Activated naive CD8-positive, alpha-beta T cell treated with anti-CD3 and anti-CD28 coated beads, Interleukin-2, amount 50 U/mL, for 16 hours (primary cell): ENCODE measurements at regions not wholly inside any gene's neighbourhood (a gene's known extent, or its start where the extent isn't known, plus 50 kb on each side); places are given as distances from the start of the nearest gene placed in this dataset.
"Not testable (repeated sequence)": the region's sequence is repeated elsewhere in the genome, so short reads cannot be mapped to it uniquely, and the experiment has no call there.

Source experiments
- DNase-seq: peaks from one replicate; pipeline ENCODE4 v3.0.0-alpha.2; 2020; ENCODE audit warnings: low read depth, low spot score

DNA sequence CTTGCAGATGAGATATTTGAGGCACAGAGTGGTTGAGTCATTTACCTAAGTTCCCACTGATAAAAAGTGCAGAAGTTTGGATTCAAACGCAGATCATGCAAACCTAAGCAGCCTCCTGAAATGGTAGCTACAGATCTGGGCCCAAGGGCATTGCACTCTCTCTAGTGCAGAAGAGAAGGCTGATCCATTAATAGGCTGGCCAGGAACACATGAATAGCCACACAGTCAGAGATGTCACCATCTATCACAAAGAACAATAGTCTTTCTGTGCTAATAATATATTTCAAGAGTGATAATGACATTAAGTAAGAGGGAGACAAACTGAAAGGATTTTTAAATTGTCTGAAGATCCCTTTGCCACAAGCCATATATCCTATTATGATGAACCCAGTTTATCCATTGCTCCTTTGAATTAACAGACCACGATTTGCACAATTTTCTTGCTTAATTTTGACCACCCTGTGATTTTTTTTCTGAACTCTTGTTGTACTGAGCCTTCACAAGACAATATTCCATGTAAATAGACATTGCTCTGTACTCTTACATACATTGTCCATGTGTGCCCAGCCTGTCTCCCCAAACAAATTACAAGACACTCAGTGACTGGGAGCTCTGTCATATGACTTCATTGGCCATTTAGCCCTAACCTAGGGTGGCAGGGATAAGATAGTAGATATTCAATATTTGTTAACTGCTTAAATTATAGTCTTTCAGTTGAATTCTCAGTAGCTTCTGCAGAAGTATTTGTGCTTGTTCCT, 112.4 kb upstream of the RBPJ start:
- no peak for DNase-seq

DNA sequence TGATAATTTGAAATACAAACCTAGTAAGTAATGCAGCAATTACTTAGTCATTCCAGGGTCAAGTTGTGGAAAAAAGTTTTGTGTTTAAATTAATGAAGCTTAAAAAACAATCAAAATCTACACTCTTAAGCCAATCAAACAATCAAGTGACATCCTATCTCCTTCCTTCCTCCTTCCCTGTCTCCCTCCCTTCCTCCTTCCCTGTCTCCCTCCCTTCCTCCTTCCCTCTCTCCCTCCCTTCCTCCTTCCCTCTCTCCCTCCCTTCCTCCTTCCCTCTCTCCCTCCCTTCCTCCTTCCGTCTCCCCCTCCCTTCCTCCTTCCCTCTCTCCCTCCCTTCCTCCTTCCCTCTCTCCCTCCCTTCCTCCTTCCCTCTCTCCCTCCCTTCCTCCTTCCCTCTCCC, 111.4 kb upstream of the RBPJ start:
- DNase-seq, result not testable (repeated sequence)

GRCh38 chr4:26212528-26212927, 108.3 kb upstream of the RBPJ start:
- no peak for DNase-seq

DNA sequence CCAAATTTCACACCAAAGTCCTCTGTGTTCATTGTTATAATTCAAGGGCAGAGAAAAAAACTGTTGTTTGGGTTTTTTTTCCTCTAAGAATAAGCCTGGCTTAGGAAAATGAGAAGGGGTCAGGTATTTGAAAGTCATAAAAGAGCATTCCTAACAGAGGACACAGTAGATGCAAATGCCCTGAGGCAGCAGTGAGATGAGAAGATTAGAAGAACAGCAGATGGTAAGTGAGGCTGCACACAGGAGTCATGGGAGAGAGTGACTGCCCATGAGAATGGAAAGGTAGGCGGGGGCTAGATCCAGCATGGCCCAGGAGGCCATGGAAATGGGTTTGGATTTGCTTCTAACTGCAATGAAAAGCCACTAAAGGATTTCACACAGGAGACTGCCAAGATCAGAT, 107.5 kb upstream of the RBPJ start:
- DNase-seq, result no peak

DNA sequence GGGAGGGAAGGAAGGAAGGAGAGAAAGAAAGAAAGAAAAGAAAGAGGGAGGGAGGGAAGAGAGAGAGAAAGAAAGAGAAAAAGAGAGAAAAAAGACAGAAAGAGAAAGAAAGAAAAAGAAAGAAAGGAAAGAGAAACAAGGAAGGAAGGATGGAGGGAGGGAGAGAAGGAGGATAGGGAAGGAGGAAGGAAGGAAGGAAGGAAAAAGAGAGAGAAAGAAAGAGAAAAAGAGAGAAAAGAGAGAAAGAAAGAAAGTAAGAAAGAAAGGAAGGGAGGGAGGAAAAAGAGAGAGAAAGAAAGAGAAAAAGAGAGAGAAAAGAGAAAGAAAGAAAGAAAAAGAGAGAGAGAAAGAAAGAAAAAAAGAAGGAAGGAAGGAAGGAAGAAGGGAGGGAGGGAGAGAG, 105.8 kb upstream of the RBPJ start:
- no peak for DNase-seq

- DNase-seq, result no peak
These were observed 105.1 kb upstream of the RBPJ start for GRCh38 chr4:26215725-26216124.

- DNase-seq, result no peak
These were observed 103.3 kb upstream of the RBPJ start for GRCh38 chr4:26217481-26217880.

- no peak for DNase-seq
These were observed 102.7 kb upstream of the RBPJ start for GRCh38 chr4:26217961-26218676.

DNA sequence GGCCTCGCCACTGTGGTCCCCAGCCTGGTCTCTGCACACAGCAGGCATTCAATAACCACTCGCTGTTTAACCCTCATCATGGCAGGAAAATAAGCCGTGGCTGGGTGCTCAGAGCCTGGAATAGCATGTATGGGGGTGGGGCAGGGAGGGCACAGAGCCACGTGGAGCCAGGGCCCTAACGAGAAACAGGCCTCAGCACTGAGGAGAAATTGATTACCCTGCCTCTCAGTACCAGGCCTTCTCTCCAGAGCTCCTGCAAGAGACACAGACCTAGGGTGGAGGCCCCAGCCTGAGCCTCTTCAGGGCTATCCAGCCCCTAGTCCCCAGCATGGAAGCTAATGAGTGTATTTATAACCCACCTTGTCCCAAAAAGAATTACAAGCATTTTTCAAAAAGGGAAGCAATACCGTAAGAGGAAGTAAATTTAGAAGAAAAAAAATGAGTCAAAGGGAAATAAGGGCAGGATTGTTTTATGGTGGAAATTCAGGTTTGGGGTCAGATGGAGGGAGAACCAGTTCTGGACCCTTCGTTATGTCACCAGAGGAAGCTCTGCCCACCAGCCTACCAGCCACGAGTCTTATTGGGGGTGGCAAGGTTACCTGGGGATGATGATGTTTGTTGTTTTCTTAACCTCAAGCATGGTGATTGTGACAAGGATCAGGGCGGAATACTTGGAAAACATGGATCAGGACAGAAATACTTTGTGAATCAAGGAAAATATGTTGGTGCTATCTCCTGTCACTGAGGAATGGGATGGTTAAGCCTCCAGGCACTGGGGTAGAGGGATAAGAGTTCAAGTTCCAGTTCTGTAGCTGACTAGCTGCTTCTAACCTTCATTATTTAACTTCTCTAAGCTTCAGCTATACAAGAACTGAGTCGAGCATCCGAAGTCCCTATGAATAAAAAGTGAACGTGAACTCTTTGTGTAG, 101.9 kb upstream of the RBPJ start:
- no peak for DNase-seq

DNA sequence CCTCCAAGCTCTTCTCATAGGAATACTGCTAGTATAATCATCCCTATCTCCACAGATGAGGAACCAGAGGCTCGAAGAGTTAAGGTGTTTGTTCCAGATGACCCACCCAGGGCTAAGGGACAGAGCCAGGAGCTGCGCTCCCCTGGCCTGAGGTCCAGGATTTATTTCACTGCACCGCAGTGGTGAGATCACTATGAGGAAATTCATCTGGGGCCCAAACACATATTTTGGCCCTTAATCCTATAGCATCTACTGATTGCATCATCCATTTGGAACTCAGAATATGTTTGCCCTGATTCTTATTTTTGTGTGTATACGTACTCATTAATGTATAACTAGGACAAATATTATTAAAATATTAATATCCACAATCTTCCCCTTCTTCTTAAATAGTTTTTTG, 100.1 kb upstream of the RBPJ start:
- DNase-seq, result no peak

- no peak for DNase-seq
These were observed 97.7 kb upstream of the RBPJ start for GRCh38 chr4:26223155-26223554.

- no peak for DNase-seq
These were observed 94.0 kb upstream of the RBPJ start for GRCh38 chr4:26226629-26227376.

- DNase-seq, result no peak
These were observed 93.1 kb upstream of the RBPJ start for GRCh38 chr4:26227601-26228229.

GRCh38 chr4:26228883-26229282, 91.9 kb upstream of the RBPJ start:
- DNase-seq, result no peak

DNA sequence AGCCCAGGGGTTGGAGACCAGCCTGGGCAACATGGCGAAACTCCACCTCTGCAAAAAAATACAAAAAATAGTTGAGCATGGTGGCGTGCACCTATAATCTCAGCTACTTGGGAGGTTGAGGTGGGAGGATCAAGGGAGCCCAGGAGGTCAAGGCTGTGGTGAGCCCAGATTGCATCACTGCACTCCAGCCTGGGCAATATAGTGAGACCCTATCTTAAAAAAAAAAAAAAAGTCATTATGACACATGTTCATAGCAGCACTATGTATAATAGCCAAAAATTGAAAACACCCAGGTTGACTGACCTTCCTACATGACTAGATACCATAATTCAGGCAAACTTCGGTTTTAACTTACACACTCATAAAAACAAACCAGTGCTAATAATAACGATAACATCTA, 90.8 kb upstream of the RBPJ start:
- DNase-seq, result no peak

- no peak for DNase-seq
These were observed 87.5 kb upstream of the RBPJ start for GRCh38 chr4:26233350-26233749.

- DNase-seq, result no peak
These were observed 85.3 kb upstream of the RBPJ start for GRCh38 chr4:26235500-26235899.

DNA sequence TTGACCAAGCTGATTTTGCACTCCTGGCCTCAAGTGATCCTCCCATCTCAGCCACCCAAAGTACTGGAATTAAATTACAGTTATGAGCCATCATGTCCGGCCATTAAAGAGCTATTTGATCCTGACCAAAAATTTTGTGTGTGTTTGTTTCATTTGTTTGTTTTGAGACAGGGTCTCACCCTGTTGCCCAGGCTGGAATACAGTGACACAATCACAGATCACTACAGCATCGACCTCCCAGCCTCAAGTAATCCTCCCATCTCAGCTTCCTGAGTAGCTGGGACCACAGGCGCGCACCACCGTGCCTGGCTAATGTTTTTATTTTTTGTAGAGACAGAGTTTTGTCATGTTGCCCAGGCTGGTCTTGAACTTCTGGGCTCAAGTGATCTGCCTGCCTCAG, 82.9 kb upstream of the RBPJ start:
- no peak for DNase-seq

DNA sequence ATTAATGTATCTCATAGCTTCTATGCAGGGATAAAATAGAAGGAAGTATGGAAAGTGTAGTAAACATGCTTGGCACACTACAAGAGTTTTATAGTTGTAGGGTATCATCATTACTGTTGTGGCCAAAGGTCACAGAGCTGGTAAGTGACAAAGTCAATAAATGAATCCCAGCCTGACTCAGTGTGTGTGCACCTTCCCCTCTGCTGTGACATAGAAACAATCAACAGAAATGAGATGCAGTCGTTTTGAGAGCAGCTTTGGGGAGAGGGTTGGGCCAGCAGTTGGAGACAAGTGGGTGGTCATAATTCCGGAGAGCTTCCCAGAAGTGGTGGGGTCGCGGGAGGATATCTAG, 82.4 kb upstream of the RBPJ start:
- DNase-seq, result no peak

DNA sequence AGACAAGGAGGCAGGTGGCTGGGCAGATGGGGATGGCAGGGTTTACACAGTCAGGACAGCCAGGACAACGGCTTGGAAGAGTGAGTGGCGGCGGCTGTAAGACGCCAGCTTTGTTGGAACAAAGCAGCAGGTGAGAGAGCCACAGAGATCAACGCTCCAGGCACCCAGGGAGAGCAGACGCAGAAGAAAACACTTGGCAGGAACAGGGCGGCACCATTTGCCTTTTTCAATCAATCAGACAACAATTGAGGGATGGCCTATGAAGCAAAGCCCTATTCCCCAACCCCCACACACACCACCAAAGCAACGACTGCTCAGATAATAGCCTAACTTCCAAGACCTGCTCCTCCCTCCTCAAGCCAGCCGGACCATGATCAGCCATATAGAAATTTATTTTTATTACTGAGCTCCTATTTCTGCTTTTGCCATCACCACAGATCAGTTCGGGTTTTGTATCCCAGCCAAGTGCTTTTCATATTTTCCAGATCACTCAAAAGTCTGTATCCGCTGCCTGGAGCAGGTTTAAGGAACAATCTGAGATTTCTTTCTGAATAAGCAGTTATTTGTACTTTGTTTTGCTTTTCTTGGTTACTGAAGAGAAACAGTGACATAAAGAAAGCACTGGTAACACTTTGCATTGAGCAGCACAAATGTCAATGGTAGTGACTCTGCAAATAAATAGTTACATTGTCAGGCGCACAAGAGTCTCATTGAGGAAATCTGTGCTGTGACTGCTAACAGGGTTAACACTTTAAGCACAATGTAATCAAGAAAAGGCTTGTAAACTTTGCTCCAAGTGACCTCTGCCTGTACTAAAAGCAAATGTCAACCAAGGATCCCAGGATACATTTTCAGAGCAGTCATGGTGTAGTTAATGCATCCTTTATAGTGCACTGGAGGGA, 81.8 kb upstream of the RBPJ start:
- no peak for DNase-seq
